Trophoblast cell (in vitro differentiated cells and primary cell): ENCODE measurements at regions not wholly inside any gene's neighbourhood (a gene's known extent, or its start where the extent isn't known, plus 50 kb on each side); places are given as distances from the start of the nearest gene placed in this dataset.
"Not testable (repeated sequence)": the region's sequence is repeated elsewhere in the genome, so short reads cannot be mapped to it uniquely, and the experiment has no call there.

Experiments used
- DNase-seq, 2 donors: peaks; one replicate each; pipeline ENCODE4 v3.0.0-alpha.2; 2016
- H2AFZ ChIP-seq: 2 replicates; pipeline ENCODE4 v1.6.1; 2013; ENCODE audit warnings: low read length, moderate library complexity, mild to moderate bottlenecking; ENCODE audit not compliant: insufficient read depth, poor library complexity
- H2AK5ac ChIP-seq: 2 replicates; pipeline ENCODE4 v1.6.1; 2013; ENCODE audit warnings: mild to moderate bottlenecking, low read length
- H2BK120ac ChIP-seq: 2 replicates; pipeline ENCODE4 v1.6.1; 2013; ENCODE audit warnings: low read length, mild to moderate bottlenecking, moderate library complexity; ENCODE audit not compliant: insufficient read depth, poor library complexity
- H2BK12ac ChIP-seq: 2 replicates; pipeline ENCODE4 v1.6.1; 2013; ENCODE audit warnings: mild to moderate bottlenecking, low read length, moderate library complexity
- H2BK5ac ChIP-seq: 2 replicates; pipeline ENCODE4 v1.6.1; 2013; ENCODE audit warnings: low read length, low read depth, moderate library complexity, mild to moderate bottlenecking; ENCODE audit not compliant: poor library complexity
- H3K14ac ChIP-seq: 2 replicates; pipeline ENCODE4 v1.6.1; 2013; ENCODE audit warnings: mild to moderate bottlenecking, low read length
- H3K18ac ChIP-seq: 2 replicates; pipeline ENCODE4 v1.6.1; 2013; ENCODE audit warnings: mild to moderate bottlenecking, low read length
- H3K23ac ChIP-seq: 2 replicates; pipeline ENCODE4 v1.6.1; 2013; ENCODE audit warnings: low read length
- H3K27ac ChIP-seq: 2 replicates; pipeline ENCODE4 v1.5.1; 2013; ENCODE audit warnings: low read depth, mild to moderate bottlenecking, inconsistent platforms, low read length, moderate library complexity
- H3K27me3 ChIP-seq: 2 replicates; pipeline ENCODE4 v1.6.1; 2013; ENCODE audit warnings: inconsistent platforms, mild to moderate bottlenecking, low read length, moderate library complexity; ENCODE audit not compliant: insufficient read depth
- H3K36me3 ChIP-seq, 2 experiments: 1 replicate in 1 of 2; 2 replicates in 1 of 2; pipeline ENCODE4 v1.6.1; 2013; ENCODE audit warnings: low read length in 2 of 2, mild to moderate bottlenecking in 2 of 2, moderate library complexity in 1 of 2; ENCODE audit not compliant: insufficient read depth in 2 of 2, control insufficient read depth in 1 of 2
- H3K4ac ChIP-seq: 2 replicates; pipeline ENCODE4 v1.6.1; 2013; ENCODE audit warnings: low read depth, mild to moderate bottlenecking, low read length, moderate library complexity
- H3K4me1 ChIP-seq, 2 experiments: 1 replicate in 1 of 2; 2 replicates in 1 of 2; pipeline ENCODE4 v1.6.1; 2013; ENCODE audit warnings: low read length in 2 of 2, mild to moderate bottlenecking in 2 of 2, moderate library complexity in 1 of 2; ENCODE audit not compliant: insufficient read depth in 2 of 2, control insufficient read depth in 1 of 2
- H3K4me2 ChIP-seq: 2 replicates; pipeline ENCODE4 v1.6.1; 2013; ENCODE audit warnings: inconsistent platforms, mild to moderate bottlenecking, low read length, moderate library complexity
- H3K4me3 ChIP-seq: 2 replicates; pipeline ENCODE4 v1.5.1; 2013; ENCODE audit warnings: mild to moderate bottlenecking, low read depth, low read length, inconsistent platforms
- H3K79me1 ChIP-seq: one replicate; pipeline ENCODE4 v1.6.1; 2013; ENCODE audit warnings: low read length
- H3K79me2 ChIP-seq: 2 replicates; pipeline ENCODE4 v1.6.1; 2013; ENCODE audit warnings: low read length, mild to moderate bottlenecking; ENCODE audit not compliant: control insufficient read depth, insufficient read depth, poor library complexity
- H3K9ac ChIP-seq: 2 replicates; pipeline ENCODE4 v1.6.1; 2013; ENCODE audit warnings: mild to moderate bottlenecking, low read length
- H3K9me3 ChIP-seq: 2 replicates; pipeline ENCODE4 v1.6.1; 2013; ENCODE audit warnings: low read depth, mild to moderate bottlenecking, control low read depth, inconsistent platforms, low read length; ENCODE audit not compliant: insufficient read depth
- H4K12ac ChIP-seq: 2 replicates; pipeline ENCODE4 v1.6.1; 2013; ENCODE audit warnings: low read depth, mild to moderate bottlenecking, low read length, moderate library complexity
- H4K8ac ChIP-seq: 2 replicates; pipeline ENCODE4 v1.6.1; 2013; ENCODE audit warnings: low read depth, mild to moderate bottlenecking, low read length, moderate library complexity
- H4K91ac ChIP-seq: one replicate; pipeline ENCODE4 v1.6.1; 2013; ENCODE audit warnings: low read depth, mild to moderate bottlenecking, low read length, moderate library complexity
- WGBS: extraction: QIAGEN DNeasy Blood & Tissue Kit; methylation state at CpG from one replicate; pipeline ENCODE4 v1.1.7; 2013; ENCODE audit warnings: missing lambda C conversion rate; ENCODE audit not compliant: insufficient read length, insufficient coverage; ENCODE audit errors: extremely low coverage; 5-methylcytosine and 5-hydroxymethylcytosine counted together

- H2AK5ac ChIP-seq, H3K4ac ChIP-seq, H3K79me2 ChIP-seq, H2BK5ac ChIP-seq, H4K8ac ChIP-seq, H3K36me3 ChIP-seq, H4K12ac ChIP-seq, H2BK12ac ChIP-seq, H3K4me3 ChIP-seq, H4K91ac ChIP-seq, H3K4me1 ChIP-seq, H2AFZ ChIP-seq, H3K4me2 ChIP-seq, H3K79me1 ChIP-seq, H3K9me3 ChIP-seq, H3K9ac ChIP-seq, H3K27ac ChIP-seq, H3K27me3 ChIP-seq, H3K14ac ChIP-seq, H2BK120ac ChIP-seq, H3K18ac ChIP-seq, H3K23ac ChIP-seq: not testable (repeated sequence)
- DNase-seq: peak; percentile 0 to 4
- no CpG with 5 or more reads among the region's 8 CpGs for WGBS
Measured at GRCh38 chr10:46660027-46660834, 81.3 kb downstream of the SYT15 start.

GRCh38 chr10:46660835-46661164 lies 81.9 kb downstream of the SYT15 start:
- H3K9me3 ChIP-seq: not testable (repeated sequence)

GRCh38 chr10:46665536-46665935 lies 86.6 kb downstream of the SYT15 start:
- H3K9ac ChIP-seq, DNase-seq, H4K8ac ChIP-seq, H3K4ac ChIP-seq, H3K4me1 ChIP-seq, H3K79me2 ChIP-seq, H3K14ac ChIP-seq, H3K27me3 ChIP-seq, H3K4me2 ChIP-seq, H2BK12ac ChIP-seq, H4K12ac ChIP-seq, H2AFZ ChIP-seq, H3K27ac ChIP-seq, H2AK5ac ChIP-seq, H3K23ac ChIP-seq, H2BK120ac ChIP-seq, H3K79me1 ChIP-seq, H3K36me3 ChIP-seq, H3K4me3 ChIP-seq, H3K9me3 ChIP-seq, H2BK5ac ChIP-seq, H4K91ac ChIP-seq, H3K18ac ChIP-seq: not testable (repeated sequence)
- no CpG with 5 or more reads among the region's 1 CpG for WGBS

More at GRCh38 chr10:46660835-46661164, 81.9 kb downstream of the SYT15 start:
- DNase-seq, H4K12ac ChIP-seq, H3K23ac ChIP-seq, H3K4me1 ChIP-seq, H3K79me2 ChIP-seq, H3K4ac ChIP-seq, H3K79me1 ChIP-seq, H2BK120ac ChIP-seq, H4K91ac ChIP-seq, H3K9ac ChIP-seq, H3K27ac ChIP-seq, H4K8ac ChIP-seq, H2AK5ac ChIP-seq, H3K27me3 ChIP-seq, H3K4me2 ChIP-seq, H2AFZ ChIP-seq, H3K4me3 ChIP-seq, H2BK5ac ChIP-seq, H3K18ac ChIP-seq, H2BK12ac ChIP-seq, H3K36me3 ChIP-seq, H3K14ac ChIP-seq: not testable (repeated sequence)

GRCh38 chr10:46668357-46668997 lies 89.5 kb downstream of the SYT15 start:
- H3K79me2 ChIP-seq, H4K12ac ChIP-seq, H2AK5ac ChIP-seq, H3K14ac ChIP-seq, H4K91ac ChIP-seq, H3K4me2 ChIP-seq, H3K79me1 ChIP-seq, H3K36me3 ChIP-seq, H3K9ac ChIP-seq, H4K8ac ChIP-seq, H2BK12ac ChIP-seq, H3K27me3 ChIP-seq, H3K4me3 ChIP-seq, H3K27ac ChIP-seq, H2AFZ ChIP-seq, H3K18ac ChIP-seq, H3K9me3 ChIP-seq, H3K4ac ChIP-seq, H3K4me1 ChIP-seq, H3K23ac ChIP-seq, H2BK5ac ChIP-seq, H2BK120ac ChIP-seq: not testable (repeated sequence)
- no CpG with 5 or more reads among the region's 6 CpGs for WGBS
- peak; percentile 20 to 62 for DNase-seq
